ENCODE measurements at regions not wholly inside any gene's neighbourhood (a gene's known extent, or its start where the extent isn't known, plus 50 kb on each side); places are given as distances from the start of the nearest gene placed in this dataset.

- H3K4me3 ChIP-seq (ENCODE audit: low read depth, low read length, poor library complexity, severe bottlenecking): no peak overlapping the region
- H3K4me1 ChIP-seq (ENCODE audit: insufficient read depth, low read length, poor library complexity, severe bottlenecking): no peaks in the 10 kb centered on the region
- TF ChIP-seq, protein P1, sequence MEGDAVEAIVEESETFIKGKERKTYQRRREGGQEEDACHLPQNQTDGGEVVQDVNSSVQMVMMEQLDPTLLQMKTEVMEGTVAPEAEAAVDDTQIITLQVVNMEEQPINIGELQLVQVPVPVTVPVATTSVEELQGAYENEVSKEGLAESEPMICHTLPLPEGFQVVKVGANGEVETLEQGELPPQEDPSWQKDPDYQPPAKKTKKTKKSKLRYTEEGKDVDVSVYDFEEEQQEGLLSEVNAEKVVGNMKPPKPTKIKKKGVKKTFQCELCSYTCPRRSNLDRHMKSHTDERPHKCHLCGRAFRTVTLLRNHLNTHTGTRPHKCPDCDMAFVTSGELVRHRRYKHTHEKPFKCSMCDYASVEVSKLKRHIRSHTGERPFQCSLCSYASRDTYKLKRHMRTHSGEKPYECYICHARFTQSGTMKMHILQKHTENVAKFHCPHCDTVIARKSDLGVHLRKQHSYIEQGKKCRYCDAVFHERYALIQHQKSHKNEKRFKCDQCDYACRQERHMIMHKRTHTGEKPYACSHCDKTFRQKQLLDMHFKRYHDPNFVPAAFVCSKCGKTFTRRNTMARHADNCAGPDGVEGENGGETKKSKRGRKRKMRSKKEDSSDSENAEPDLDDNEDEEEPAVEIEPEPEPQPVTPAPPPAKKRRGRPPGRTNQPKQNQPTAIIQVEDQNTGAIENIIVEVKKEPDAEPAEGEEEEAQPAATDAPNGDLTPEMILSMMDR (conservative IDR thresholded peaks at IDR 0.05; ENCODE audit: low read length): no peak
- TF ChIP-seq EZH2phosphoT487 (IDR thresholded peaks at IDR 0.05; ENCODE audit: borderline replicate concordance, low read depth, low read length): no peak
- H3K4me2 ChIP-seq (ENCODE audit: low read length): no peak overlapping the region
- no peak overlapping the region for H2AFZ ChIP-seq (ENCODE audit: low read length)
- no peak for DNase-seq (ENCODE audit: low spot score)
- no peaks in the 10 kb centered on the region for H3K9me2 ChIP-seq (ENCODE audit: insufficient read depth, low read length)
- H3K27ac ChIP-seq (ENCODE audit: low read depth, low read length, poor library complexity, severe bottlenecking): no peak overlapping the region
- no TSS peak for BruUV-seq (replicated peaks)
- ChIA-PET CTCF (ENCODE audit: unreplicated experiment) (no interaction called here), POLR2A (no interaction called here)
- intact Hi-C loops (cut with micrococcal nuclease; ENCODE audit: unreplicated experiment): no loop called here
- no peaks in the 10 kb centered on the region for H3K79me2 ChIP-seq (ENCODE audit: insufficient read depth, low read depth, low read length)
- H3K36me3 ChIP-seq (ENCODE audit: insufficient read depth, low read length): no peaks in the 10 kb centered on the region
- H4K20me1 ChIP-seq (ENCODE audit: insufficient read depth, low read length): no peaks in the 10 kb centered on the region
- H3K9me3 ChIP-seq (ENCODE audit: low read length): no peaks in the 10 kb centered on the region
Measured at GRCh38 chr2:238591732-238592131, 165.0 kb downstream of the ASB1 start.

GRCh38 chr2:238593236-238593635 is 166.5 kb downstream of the ASB1 start:
- H3K79me2 ChIP-seq (ENCODE audit: insufficient read depth, low read depth, low read length): no peaks in the 10 kb centered on the region
- H3K27ac ChIP-seq (ENCODE audit: low read depth, low read length, poor library complexity, severe bottlenecking): no peak overlapping the region

DNA sequence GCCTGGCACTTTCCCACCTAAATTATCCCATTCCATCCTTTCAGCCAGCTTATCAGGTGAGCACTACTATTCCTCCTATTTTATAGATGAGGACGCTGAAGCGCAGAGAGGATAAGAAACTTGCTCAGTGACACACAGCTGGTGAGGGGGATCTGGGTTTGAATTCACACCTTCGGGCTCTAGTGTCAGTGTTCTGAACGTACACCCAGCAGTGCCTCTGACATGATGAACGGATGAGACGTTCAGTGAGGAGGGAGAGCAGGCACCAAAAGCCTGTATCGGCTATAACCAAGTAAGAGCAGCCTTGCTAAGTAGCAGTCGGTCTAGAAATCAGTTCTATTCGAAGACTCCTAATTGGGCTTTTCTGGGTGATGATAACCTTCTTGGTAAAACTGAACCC is 167.0 kb downstream of the ASB1 start:
- no peak for DNase-seq (ENCODE audit: low spot score)
- H4K20me1 ChIP-seq (ENCODE audit: insufficient read depth, low read length): no peaks in the 10 kb centered on the region
- no peaks in the 10 kb centered on the region for H3K9me3 ChIP-seq (ENCODE audit: low read length)
- intact Hi-C loops (cut with micrococcal nuclease; ENCODE audit: unreplicated experiment): no loop called here
- TF ChIP-seq, protein P1 (conservative IDR thresholded peaks at IDR 0.05; ENCODE audit: low read length): no peak
- no peak for TF ChIP-seq EZH2phosphoT487 (IDR thresholded peaks at IDR 0.05; ENCODE audit: borderline replicate concordance, low read depth, low read length)
- no peak overlapping the region for H3K4me3 ChIP-seq (ENCODE audit: low read depth, low read length, poor library complexity, severe bottlenecking)
- H3K79me2 ChIP-seq (ENCODE audit: insufficient read depth, low read depth, low read length): no peaks in the 10 kb centered on the region
- BruUV-seq (replicated peaks): no TSS peak
- CTCF ChIA-PET (ENCODE audit: unreplicated experiment): no interaction called here
- H3K4me1 ChIP-seq (ENCODE audit: insufficient read depth, low read length, poor library complexity, severe bottlenecking): no peaks in the 10 kb centered on the region
- H3K4me2 ChIP-seq (ENCODE audit: low read length): no peak overlapping the region
- H3K27ac ChIP-seq (ENCODE audit: low read depth, low read length, poor library complexity, severe bottlenecking): no peak overlapping the region
- POLR2A ChIA-PET: no interaction called here
- H3K36me3 ChIP-seq (ENCODE audit: insufficient read depth, low read length): no peaks in the 10 kb centered on the region
- no peak overlapping the region for H2AFZ ChIP-seq (ENCODE audit: low read length)
- no peaks in the 10 kb centered on the region for H3K9me2 ChIP-seq (ENCODE audit: insufficient read depth, low read length)

More at GRCh38 chr2:238593236-238593635, 166.5 kb downstream of the ASB1 start:
- no peak overlapping the region for H2AFZ ChIP-seq (ENCODE audit: low read length)
- H3K4me2 ChIP-seq (ENCODE audit: low read length): no peak overlapping the region
- intact Hi-C loops (cut with micrococcal nuclease; ENCODE audit: unreplicated experiment): no loop called here
- H3K9me3 ChIP-seq (ENCODE audit: low read length): no peaks in the 10 kb centered on the region
- POLR2A ChIA-PET: no interaction called here
- CTCF ChIA-PET (ENCODE audit: unreplicated experiment): no interaction called here
- H3K4me1 ChIP-seq (ENCODE audit: insufficient read depth, low read length, poor library complexity, severe bottlenecking): no peaks in the 10 kb centered on the region
- DNase-seq (ENCODE audit: low spot score): no peak
- no peaks in the 10 kb centered on the region for H4K20me1 ChIP-seq (ENCODE audit: insufficient read depth, low read length)
- H3K9me2 ChIP-seq (ENCODE audit: insufficient read depth, low read length): no peaks in the 10 kb centered on the region
- no peaks in the 10 kb centered on the region for H3K36me3 ChIP-seq (ENCODE audit: insufficient read depth, low read length)
- no peak overlapping the region for H3K4me3 ChIP-seq (ENCODE audit: low read depth, low read length, poor library complexity, severe bottlenecking)
- BruUV-seq (replicated peaks): no TSS peak
- TF ChIP-seq, protein P1 (conservative IDR thresholded peaks at IDR 0.05; ENCODE audit: low read length): no peak
- no peak for TF ChIP-seq EZH2phosphoT487 (IDR thresholded peaks at IDR 0.05; ENCODE audit: borderline replicate concordance, low read depth, low read length)

Data from OCI-LY7 (cell line).